Upper lobe of right lung (tissue), 1 donor: ENCODE measurements at regions not wholly inside any gene's neighbourhood (a gene's known extent, or its start where the extent isn't known, plus 50 kb on each side); places are given as distances from the start of the nearest gene placed in this dataset.

Source experiments
- ATAC-seq: fragments of 200-7000 bp; cut with Tn5 transposase; one replicate; pipeline ENCODE4 v1.9.1; 2020; ENCODE audit warnings: mild to moderate bottlenecking, moderate library complexity
- DNase-seq: peaks from one replicate; pipeline ENCODE4 v3.0.0-alpha.2; 2020
- H3K27ac ChIP-seq: fragments of 200-600 bp; one replicate; pipeline ENCODE4 v1.8.0; 2022
- H3K27me3 ChIP-seq: fragments of 200-600 bp; one replicate; pipeline ENCODE4 v1.8.0; 2022; ENCODE audit warnings: mild to moderate bottlenecking
- H3K36me3 ChIP-seq: fragments of 200-600 bp; one replicate; pipeline ENCODE4 v1.8.0; 2022
- H3K4me1 ChIP-seq: fragments of 200-600 bp; one replicate; pipeline ENCODE4 v1.8.0; 2022
- H3K4me3 ChIP-seq: fragments of 200-600 bp; one replicate; pipeline ENCODE4 v1.8.0; 2022; ENCODE audit warnings: mild to moderate bottlenecking
- H3K9me3 ChIP-seq: fragments of 200-600 bp; one replicate; pipeline ENCODE4 v1.8.0; 2022
- intact Hi-C: fragments of 100-400 bp; cut with DNase I; formaldehyde crosslinking; loops from one replicate; pipeline ENCODE4 v1.11.0; 2022
- TF ChIP-seq, protein P1 (sequence below): fragments of 200-600 bp; IDR thresholded peaks from one replicate; pipeline ENCODE4 v1.8.0; 2022; ENCODE audit warnings: antibody characterized with exemption
- donor health status: DM: no; HTN: yes; CAD: no; lungs with severe emphysema.

DNA sequence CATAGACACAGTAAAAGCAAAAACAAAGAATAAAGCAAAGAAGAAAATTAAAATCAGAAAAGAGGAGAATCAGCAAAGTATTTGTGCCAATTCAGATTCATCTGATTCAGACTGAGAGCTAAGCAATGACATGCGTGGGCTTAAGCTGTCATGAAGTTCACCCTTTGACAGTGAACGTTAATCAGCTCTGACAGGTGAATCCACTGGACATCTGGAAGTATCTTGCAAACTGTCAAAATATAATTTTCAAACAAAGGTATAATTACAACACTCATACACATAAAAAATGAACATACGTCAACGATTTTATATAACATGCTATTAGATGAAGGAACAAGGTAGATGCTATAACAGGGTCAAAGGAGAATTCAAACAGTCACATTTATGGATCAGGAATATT, 596.3 kb upstream of the SALL1 start:
- TF ChIP-seq, protein P1, sequence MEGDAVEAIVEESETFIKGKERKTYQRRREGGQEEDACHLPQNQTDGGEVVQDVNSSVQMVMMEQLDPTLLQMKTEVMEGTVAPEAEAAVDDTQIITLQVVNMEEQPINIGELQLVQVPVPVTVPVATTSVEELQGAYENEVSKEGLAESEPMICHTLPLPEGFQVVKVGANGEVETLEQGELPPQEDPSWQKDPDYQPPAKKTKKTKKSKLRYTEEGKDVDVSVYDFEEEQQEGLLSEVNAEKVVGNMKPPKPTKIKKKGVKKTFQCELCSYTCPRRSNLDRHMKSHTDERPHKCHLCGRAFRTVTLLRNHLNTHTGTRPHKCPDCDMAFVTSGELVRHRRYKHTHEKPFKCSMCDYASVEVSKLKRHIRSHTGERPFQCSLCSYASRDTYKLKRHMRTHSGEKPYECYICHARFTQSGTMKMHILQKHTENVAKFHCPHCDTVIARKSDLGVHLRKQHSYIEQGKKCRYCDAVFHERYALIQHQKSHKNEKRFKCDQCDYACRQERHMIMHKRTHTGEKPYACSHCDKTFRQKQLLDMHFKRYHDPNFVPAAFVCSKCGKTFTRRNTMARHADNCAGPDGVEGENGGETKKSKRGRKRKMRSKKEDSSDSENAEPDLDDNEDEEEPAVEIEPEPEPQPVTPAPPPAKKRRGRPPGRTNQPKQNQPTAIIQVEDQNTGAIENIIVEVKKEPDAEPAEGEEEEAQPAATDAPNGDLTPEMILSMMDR: no peak
- Histone ChIP-seq H3K27me3 (no peaks in the 10 kb centered on the region), H3K9me3 (no peaks in the 10 kb centered on the region), H3K36me3 (no peaks in the 10 kb centered on the region), H3K4me1 (no peaks in the 10 kb centered on the region), H3K4me3 (no peak overlapping the region), H3K27ac (no peak overlapping the region)
- intact Hi-C loops: no loop called here
- ATAC-seq: no peak
- no peak for DNase-seq

DNA sequence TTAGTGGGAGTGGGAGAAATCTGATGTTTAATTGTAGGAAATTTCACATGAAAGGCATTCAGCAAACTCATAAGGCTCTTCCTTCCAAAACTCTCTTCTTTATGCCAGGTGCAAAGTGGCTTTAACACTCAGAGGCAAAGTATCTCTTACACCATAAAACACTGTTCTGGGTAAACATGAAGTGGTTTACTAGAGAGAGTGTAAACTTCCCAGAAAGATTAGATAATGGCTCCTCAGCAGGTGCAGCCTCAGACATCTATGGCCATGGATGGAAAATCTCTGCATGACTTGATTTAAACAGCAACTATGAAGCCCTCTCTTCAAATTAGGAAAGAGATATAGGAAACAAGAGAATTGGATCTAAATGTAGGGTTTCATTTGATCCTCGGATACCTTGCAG, 583.1 kb upstream of the SALL1 start:
- intact Hi-C loops: no loop called here
- TF ChIP-seq, protein P1: no peak
- H3K36me3 ChIP-seq: no peaks in the 10 kb centered on the region
- no peaks in the 10 kb centered on the region for H3K27me3 ChIP-seq
- no peaks in the 10 kb centered on the region for H3K9me3 ChIP-seq
- DNase-seq (no peak), ATAC-seq (no peak)
- H3K4me3 ChIP-seq: no peak overlapping the region
- H3K27ac ChIP-seq: no peak overlapping the region
- H3K4me1 ChIP-seq: no peaks in the 10 kb centered on the region

DNA sequence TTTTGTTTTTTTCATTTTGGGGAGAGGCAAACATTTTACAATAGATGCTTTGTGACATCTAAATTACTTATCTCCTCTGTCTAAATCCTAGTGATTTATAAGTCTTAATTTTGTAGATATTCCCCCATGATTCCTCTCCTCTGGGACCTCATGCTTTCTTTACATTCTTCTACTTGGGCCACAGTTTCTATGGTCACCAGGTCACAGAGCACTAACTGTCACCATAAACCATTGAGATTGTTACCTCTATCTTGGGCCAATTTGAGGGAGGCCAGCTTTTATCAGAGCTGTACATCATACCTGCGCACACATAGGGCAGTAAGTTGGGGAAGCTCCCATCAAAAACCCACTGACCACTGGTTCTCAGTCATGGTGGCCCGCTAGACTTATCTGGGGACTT, 582.1 kb upstream of the SALL1 start:
- Histone ChIP-seq H3K27ac (no peak overlapping the region), H3K4me3 (no peak overlapping the region), H3K4me1 (no peaks in the 10 kb centered on the region), H3K9me3 (no peaks in the 10 kb centered on the region), H3K36me3 (no peaks in the 10 kb centered on the region), H3K27me3 (no peaks in the 10 kb centered on the region)
- no peak for ATAC-seq
- DNase-seq: no peak
- TF ChIP-seq, protein P1: no peak
- intact Hi-C loops: no loop called here

DNA sequence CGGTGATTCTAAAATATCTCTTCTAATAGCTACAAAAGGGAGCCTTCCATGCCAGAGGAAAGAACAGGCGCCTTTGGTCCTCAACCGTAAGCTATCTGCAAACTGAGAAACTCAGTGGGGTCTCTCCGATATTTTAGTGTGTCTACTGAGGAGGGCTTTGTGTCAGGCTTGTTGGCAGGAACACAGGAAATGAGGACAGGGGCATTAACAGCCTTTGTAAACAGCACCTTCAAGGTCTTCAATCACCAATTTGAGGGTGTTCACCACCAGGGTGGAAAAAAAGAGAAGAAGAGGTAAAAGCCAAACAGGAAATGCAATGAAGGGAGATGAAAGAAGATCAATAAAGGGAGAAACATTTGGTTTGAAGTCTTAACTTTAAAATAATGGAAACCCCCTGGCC, 580.1 kb upstream of the SALL1 start:
- Histone ChIP-seq H3K4me3 (no peak overlapping the region), H3K9me3 (no peaks in the 10 kb centered on the region), H3K36me3 (no peaks in the 10 kb centered on the region), H3K27ac (no peak overlapping the region), H3K27me3 (no peaks in the 10 kb centered on the region), H3K4me1 (no peaks in the 10 kb centered on the region)
- ATAC-seq (no peak), DNase-seq (no peak)
- TF ChIP-seq, protein P1: no peak
- intact Hi-C loops: no loop called here

DNA sequence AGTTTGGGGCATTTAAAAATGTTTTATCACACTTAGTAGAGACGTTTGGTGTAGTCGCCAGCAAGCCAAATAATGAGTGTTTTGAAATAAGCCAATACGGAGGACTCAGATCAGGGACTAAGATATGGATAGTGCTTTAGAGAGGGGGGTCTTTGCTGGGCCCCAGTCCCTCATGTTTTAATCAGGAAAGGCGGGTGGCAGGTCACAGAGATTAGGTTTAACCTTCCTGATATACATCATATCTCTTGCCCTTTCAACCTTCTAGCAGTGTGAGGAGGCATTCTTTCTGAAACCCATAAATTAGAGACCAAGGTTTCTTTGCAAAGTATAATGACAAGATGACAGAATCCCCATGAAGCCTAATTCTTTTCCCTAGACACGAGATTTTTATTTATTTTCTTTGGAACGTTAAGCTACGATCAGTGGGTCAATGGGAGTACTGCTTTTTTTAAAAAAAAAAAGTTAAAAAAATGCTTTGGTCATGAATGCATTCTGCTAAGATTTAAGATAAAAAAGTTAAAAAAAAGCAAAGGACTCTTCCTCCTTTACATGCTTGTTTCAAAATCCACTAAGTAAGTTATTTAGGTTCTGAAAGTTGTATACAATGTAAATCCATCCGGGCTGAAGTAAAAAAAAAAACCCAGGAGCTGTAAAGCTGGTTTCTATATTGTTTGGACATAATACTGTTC, 572.1 kb upstream of the SALL1 start:
- TF ChIP-seq, protein P1: no peak
- H3K4me3 ChIP-seq: no peak overlapping the region
- ATAC-seq (no peak), DNase-seq (no peak)
- H3K36me3 ChIP-seq: no peaks in the 10 kb centered on the region
- H3K27ac ChIP-seq: no peak overlapping the region
- intact Hi-C loops: no loop called here
- no peaks in the 10 kb centered on the region for H3K27me3 ChIP-seq
- no peaks in the 10 kb centered on the region for H3K4me1 ChIP-seq
- H3K9me3 ChIP-seq: no peaks in the 10 kb centered on the region

DNA sequence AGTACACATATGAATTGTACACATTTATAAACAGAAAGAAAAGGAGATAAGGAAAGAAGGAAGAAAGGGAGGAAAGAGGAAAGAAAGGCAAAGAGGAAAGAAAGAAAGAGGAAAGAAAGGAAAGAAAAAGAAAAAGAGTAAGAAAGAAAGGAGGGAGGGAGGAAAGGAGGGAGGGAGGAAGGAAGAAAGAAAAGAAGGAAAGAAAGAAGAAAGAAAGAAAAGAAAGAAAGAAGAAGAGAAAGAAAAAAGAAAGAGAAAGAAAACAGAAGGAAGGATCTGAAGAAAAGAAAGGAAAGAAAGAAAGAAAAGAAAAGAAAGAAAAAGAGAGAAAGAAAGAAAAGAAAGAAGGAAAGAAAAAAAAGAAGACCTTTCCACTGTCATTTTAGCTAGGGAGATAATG, 571.4 kb upstream of the SALL1 start:
- intact Hi-C loops: no loop called here
- DNase-seq: no peak
- H3K4me3 ChIP-seq: no peak overlapping the region
- H3K36me3 ChIP-seq: no peaks in the 10 kb centered on the region
- ATAC-seq: no peak
- no peak overlapping the region for H3K27ac ChIP-seq
- H3K9me3 ChIP-seq: no peaks in the 10 kb centered on the region
- no peaks in the 10 kb centered on the region for H3K27me3 ChIP-seq
- H3K4me1 ChIP-seq: no peaks in the 10 kb centered on the region
- TF ChIP-seq, protein P1: no peak
